ENCODE measurements at regions not wholly inside any gene's neighbourhood (a gene's known extent, or its start where the extent isn't known, plus 50 kb on each side); places are given as distances from the start of the nearest gene placed in this dataset.

- H3K27ac Mint-ChIP-seq (ENCODE audit: unreplicated experiment): no peak overlapping the region
- H3K9me3 Mint-ChIP-seq: peaks cover 3% of the 10 kb centered on the region
- no peak overlapping the region for H3K4me3 Mint-ChIP-seq
- no peaks in the 10 kb centered on the region for H3K36me3 Mint-ChIP-seq (ENCODE audit: low read depth)
- H3K4me1 Mint-ChIP-seq: no peaks in the 10 kb centered on the region
- peaks cover 10% of the 10 kb centered on the region for H3K27me3 Mint-ChIP-seq (ENCODE audit: low read depth)
- TF ChIP-seq, protein P1, sequence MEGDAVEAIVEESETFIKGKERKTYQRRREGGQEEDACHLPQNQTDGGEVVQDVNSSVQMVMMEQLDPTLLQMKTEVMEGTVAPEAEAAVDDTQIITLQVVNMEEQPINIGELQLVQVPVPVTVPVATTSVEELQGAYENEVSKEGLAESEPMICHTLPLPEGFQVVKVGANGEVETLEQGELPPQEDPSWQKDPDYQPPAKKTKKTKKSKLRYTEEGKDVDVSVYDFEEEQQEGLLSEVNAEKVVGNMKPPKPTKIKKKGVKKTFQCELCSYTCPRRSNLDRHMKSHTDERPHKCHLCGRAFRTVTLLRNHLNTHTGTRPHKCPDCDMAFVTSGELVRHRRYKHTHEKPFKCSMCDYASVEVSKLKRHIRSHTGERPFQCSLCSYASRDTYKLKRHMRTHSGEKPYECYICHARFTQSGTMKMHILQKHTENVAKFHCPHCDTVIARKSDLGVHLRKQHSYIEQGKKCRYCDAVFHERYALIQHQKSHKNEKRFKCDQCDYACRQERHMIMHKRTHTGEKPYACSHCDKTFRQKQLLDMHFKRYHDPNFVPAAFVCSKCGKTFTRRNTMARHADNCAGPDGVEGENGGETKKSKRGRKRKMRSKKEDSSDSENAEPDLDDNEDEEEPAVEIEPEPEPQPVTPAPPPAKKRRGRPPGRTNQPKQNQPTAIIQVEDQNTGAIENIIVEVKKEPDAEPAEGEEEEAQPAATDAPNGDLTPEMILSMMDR (conservative IDR thresholded peaks at IDR 0.05): no peak
- DNase-seq (ENCODE audit: low read depth, low spot score): no peak
These were observed 55.1 kb upstream of the SLC25A26 start for GRCh38 chr3:66165660-66166059.

DNA sequence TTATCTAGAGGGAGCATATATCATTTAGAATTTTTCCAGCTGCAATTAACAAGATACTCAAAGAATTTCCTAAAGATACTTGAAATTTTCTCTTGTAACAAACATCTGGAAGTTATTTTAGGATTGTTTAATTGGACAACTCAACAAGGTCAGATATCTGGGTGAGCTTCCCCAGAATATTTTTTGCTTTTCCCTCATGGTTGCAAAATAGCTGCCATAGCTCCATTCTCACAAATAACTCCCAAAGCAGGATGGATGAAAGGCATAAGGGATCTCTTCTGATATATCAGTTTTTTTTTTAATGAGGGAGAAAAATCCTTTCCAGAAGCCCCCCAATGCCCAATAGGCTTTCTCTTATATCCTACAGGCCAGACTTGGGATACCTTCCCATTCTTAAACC lies 56.6 kb upstream of the SLC25A26 start:
- peaks cover 3% of the 10 kb centered on the region for H3K9me3 Mint-ChIP-seq
- TF ChIP-seq, protein P1 (conservative IDR thresholded peaks at IDR 0.05): no peak
- H3K4me1 Mint-ChIP-seq: no peaks in the 10 kb centered on the region
- no peak overlapping the region for H3K27ac Mint-ChIP-seq (ENCODE audit: unreplicated experiment)
- H3K27me3 Mint-ChIP-seq (ENCODE audit: low read depth): peaks cover 7% of the 10 kb centered on the region
- H3K4me3 Mint-ChIP-seq: no peak overlapping the region
- no peak for DNase-seq (ENCODE audit: low read depth, low spot score)
- no peaks in the 10 kb centered on the region for H3K36me3 Mint-ChIP-seq (ENCODE audit: low read depth)

DNA sequence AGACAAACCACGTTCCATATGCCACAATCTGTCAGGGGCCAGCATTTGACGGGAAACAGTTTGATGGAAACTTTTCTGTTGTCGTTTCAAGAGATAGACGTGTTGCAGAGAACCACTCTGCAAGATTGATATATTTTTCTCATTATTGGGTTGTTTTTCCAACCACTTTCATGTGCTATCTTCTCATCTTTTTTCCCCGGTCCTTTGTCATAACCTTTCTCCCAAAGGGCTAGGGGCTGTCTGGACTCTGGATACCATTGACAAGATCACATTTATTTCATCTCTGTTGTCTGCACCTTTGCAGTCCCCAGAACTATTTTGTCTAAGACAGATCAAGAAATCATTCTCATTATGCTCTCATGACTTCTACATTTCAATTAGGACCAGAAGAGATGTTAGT lies 57.6 kb upstream of the SLC25A26 start:
- no peaks in the 10 kb centered on the region for H3K4me1 Mint-ChIP-seq
- peaks cover 3% of the 10 kb centered on the region for H3K9me3 Mint-ChIP-seq
- no peak overlapping the region for H3K4me3 Mint-ChIP-seq
- no peaks in the 10 kb centered on the region for H3K36me3 Mint-ChIP-seq (ENCODE audit: low read depth)
- no peak for DNase-seq (ENCODE audit: low read depth, low spot score)
- peaks cover 2% of the 10 kb centered on the region for H3K27me3 Mint-ChIP-seq (ENCODE audit: low read depth)
- TF ChIP-seq, protein P1 (conservative IDR thresholded peaks at IDR 0.05): no peak
- no peak overlapping the region for H3K27ac Mint-ChIP-seq (ENCODE audit: unreplicated experiment)

DNA sequence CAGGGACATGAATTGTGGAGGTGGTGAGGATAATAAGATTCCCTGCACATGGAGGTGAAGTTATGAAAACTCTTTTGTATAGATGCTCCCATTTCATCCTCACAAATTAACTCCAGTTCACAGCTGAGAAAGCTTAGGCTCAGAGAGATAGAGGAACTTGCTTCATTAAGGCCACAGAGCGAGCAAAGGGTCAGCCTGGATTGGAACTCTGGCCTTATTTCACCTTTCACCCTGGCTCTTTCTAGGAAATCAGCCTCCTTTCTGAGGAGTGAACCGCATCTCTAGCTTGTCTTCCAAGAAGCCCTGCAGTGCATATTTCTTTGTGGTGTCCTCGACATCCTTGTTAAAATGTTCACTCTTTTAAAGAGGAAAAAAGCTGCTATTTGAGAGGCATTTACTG lies 58.0 kb upstream of the SLC25A26 start:
- Mint-ChIP-seq H3K9me3 (peaks cover 3% of the 10 kb centered on the region), H3K4me3 (no peak overlapping the region), H3K4me1 (no peaks in the 10 kb centered on the region), H3K27ac (ENCODE audit: unreplicated experiment) (no peak overlapping the region), H3K36me3 (ENCODE audit: low read depth) (no peaks in the 10 kb centered on the region), H3K27me3 (ENCODE audit: low read depth) (peaks cover 2% of the 10 kb centered on the region)
- TF ChIP-seq, protein P1 (conservative IDR thresholded peaks at IDR 0.05): no peak
- no peak for DNase-seq (ENCODE audit: low read depth, low spot score)

DNA sequence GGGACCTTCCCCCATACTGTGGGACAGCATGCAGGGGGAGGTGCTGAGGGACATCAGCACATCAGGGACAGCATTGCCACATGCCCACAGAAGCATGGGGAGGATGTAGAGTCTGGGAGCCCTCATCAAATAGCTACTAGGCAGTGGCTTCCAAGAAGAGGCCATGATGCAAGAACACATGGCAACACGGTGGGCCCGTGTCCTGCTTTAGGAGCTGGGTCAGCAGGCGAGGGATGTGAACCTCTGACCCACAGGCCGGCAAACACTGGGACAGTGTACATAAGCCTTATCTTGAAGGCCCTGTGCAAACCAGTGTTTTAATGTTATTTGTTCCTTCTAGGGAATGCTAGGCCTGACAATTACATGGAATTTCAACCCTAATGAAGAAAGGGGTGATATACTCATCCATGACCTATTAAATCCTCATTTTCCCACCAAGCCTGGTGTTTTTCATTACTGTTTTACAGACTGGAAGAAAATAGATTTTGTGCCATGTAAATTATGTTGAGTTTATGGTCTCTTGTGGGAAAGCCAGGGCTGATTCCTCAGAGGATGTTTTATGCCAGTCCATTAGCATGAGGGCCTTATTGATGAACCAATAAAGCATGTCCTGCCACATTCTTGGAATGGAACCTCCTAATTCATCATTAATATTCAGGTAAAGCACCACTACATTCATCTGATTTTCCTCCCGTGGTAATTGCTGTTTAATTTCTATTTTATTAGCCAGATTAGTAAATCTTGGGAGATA lies 61.7 kb upstream of the SLC25A26 start:
- H3K4me1 Mint-ChIP-seq: peaks cover under 1% of the 10 kb centered on the region
- no peak for DNase-seq (ENCODE audit: low read depth, low spot score)
- no peaks in the 10 kb centered on the region for H3K27me3 Mint-ChIP-seq (ENCODE audit: low read depth)
- no peak overlapping the region for H3K27ac Mint-ChIP-seq (ENCODE audit: unreplicated experiment)
- H3K9me3 Mint-ChIP-seq: peaks cover 3% of the 10 kb centered on the region
- TF ChIP-seq, protein P1 (conservative IDR thresholded peaks at IDR 0.05): no peak
- no peak overlapping the region for H3K4me3 Mint-ChIP-seq
- H3K36me3 Mint-ChIP-seq (ENCODE audit: low read depth): no peaks in the 10 kb centered on the region
